Fibroblast of pulmonary artery (primary cell): ENCODE measurements at regions not wholly inside any gene's neighbourhood (a gene's known extent, or its start where the extent isn't known, plus 50 kb on each side); places are given as distances from the start of the nearest gene placed in this dataset.

Experiments used
- DNase-seq: peaks from one replicate; pipeline ENCODE4 v3.0.0-alpha.2; 2010; ENCODE audit warnings: low read depth
- H3K4me3 ChIP-seq: replicated peaks from 2 replicates; pipeline ENCODE4 v1.5.1; 2011; ENCODE audit warnings: low read depth, mild to moderate bottlenecking, control low read depth, low read length, moderate library complexity
- TF ChIP-seq, protein P1 (sequence below): IDR thresholded peaks from 2 replicates; pipeline ENCODE4 v1.5.1; 2011; ENCODE audit warnings: mild to moderate bottlenecking, control low read depth, low read length, inconsistent platforms; ENCODE audit errors: missing control alignments

DNA sequence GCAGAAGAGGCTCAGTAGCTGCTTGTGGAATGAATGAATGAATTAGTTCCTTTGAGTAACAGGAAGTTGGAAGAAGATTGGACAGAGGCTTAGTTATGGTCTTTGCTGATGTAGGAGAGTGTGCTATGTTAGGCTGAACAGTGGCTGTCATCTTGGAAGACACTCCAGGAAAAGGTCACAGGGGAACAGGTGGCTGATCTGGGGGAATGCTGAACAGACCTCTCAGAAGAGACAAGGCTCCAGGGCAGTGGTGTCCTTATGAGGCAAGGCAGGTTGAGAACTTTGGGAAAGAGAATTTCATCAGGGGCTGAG, 62.3 kb downstream of the UTRN start:
- DNase-seq = no peak
- H3K4me3 ChIP-seq = no peak overlapping the region
- TF ChIP-seq, protein P1, sequence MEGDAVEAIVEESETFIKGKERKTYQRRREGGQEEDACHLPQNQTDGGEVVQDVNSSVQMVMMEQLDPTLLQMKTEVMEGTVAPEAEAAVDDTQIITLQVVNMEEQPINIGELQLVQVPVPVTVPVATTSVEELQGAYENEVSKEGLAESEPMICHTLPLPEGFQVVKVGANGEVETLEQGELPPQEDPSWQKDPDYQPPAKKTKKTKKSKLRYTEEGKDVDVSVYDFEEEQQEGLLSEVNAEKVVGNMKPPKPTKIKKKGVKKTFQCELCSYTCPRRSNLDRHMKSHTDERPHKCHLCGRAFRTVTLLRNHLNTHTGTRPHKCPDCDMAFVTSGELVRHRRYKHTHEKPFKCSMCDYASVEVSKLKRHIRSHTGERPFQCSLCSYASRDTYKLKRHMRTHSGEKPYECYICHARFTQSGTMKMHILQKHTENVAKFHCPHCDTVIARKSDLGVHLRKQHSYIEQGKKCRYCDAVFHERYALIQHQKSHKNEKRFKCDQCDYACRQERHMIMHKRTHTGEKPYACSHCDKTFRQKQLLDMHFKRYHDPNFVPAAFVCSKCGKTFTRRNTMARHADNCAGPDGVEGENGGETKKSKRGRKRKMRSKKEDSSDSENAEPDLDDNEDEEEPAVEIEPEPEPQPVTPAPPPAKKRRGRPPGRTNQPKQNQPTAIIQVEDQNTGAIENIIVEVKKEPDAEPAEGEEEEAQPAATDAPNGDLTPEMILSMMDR = no peak

DNA sequence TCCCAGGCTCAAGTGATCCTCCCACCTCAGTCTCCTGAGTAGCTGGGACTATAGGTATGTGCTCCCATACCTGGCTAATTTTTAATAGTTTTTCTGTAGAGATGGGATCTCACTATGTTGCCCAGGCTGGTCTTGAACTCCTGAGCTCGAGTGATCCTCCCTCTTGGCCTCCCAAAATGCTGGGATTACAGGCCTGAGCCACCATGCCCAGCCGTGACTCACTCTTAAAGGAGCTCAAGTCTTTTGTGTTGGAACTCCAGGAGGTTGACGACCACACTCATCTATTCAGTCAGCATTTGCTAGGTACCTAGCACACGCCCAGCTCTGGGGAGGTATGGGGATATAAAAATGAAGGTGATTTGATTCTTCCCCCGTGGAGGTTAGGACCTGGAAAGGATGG, 62.8 kb downstream of the UTRN start:
- DNase-seq = no peak
- TF ChIP-seq, protein P1 = no peak
- H3K4me3 ChIP-seq = no peak overlapping the region

DNA sequence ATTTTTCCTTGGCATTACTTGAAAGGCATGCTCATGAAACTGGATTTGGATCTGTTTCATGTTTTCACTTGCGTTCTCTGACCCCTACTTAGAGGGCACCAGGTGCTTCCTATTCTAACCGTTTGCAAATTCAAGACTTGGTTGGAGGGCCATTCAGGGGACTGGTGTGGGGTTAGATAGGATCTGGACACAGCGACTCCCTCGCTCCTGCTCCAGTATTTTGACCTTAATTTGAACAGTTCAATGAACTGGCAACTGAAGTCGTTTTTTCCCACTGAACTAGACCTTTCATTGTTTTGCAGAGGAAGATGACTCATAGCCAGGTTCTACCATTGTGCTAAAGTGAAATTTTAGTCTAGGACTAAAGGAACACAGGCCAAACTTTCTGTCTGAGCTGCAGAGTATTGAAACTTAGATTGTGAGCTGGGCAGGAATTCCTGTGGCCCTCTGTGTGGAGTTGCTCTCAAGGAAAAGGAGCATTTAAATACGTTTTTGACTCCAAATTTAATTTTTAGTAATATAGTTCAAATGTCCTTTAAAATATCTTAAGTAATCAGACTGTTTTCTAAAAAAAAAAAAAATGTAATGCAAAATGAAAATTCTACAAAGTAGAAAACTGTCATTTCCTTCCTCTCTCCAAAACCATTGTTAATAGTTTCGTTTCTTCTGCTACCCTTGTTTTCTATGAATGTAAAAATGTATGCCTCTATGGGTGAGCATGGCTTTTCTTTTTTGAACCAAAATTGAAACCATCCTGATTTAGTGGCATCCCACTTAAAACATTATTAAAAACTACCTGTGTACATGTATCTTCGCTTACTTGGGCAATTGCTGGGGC, 64.8 kb downstream of the UTRN start:
- DNase-seq = peak; percentile 90
- TF ChIP-seq, protein P1 = no peak
- peak overlapping the region; percentile 36 for H3K4me3 ChIP-seq

DNA sequence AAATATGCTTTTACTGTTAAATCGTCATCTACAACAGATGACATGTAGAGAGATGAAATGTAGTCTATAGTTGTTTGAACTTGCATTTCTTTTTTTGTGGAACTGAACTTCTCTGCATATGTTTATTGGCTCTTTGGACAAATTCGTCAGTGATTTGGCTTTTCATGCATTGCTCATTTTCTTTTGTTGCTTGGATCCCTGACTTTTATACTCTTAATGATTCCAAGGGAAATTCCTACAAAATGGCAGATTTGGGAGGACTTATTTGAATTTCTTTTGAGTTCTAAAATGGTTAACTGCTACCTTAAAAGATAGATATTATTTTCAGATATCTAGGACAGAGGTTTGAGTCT, 65.4 kb downstream of the UTRN start:
- TF ChIP-seq, protein P1 = no peak
- H3K4me3 ChIP-seq = peak overlapping the region; percentile 36
- DNase-seq = no peak

DNA sequence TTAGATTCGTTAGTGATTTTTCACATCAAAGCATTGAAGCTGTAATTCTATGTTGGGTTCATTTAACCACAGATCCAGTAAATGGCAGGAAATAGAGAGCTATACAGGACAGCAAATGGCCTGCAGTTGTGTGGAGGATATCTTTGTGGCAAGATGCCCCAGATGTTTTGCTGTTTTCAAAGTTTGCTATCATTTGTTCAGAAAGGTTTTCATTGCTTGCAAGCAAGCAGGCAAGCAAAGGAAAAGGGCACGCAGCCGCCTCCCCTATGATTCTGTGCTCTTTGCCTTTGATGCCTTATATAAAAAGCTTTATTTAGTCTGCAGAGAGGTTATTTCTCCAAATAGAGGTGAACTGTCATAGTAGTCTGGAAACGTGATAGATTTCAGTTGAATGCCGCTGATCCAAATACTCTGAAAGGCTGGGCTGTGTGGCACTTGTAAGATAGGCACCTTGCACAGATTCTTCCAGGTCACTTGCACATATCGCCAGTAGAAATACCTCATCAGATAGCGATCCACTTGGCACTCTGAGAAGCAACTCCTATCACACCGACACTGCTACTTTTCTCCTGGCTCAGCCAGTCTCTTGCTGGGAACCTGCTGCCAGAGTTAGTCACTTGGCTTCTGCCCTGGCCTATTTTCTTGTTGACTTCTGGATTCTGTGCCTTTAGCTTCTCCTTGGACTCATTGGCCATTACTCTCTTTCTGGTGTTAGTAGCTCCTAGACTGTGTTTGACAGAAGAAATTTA, 66.4 kb downstream of the UTRN start:
- H3K4me3 ChIP-seq = no peak overlapping the region
- TF ChIP-seq, protein P1 = no peak
- no peak for DNase-seq

DNA sequence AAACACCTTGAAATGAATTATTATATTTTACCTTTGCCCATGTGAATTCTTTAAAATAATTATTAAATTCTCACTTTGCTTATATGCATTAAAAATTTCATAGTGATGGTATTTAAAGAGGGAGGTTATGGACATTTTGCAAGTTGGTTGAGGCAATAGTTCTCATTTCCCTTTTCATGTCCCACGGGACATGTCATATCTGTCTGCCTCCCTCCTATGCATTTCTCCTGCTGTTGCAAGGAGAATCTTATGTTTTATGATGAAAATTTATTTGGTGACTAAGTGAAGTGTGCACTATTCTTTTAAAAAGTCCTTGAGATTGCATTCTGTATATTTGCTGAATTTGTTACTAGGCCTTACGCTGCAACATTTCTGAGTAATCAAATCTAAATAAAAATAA, 67.2 kb downstream of the UTRN start:
- DNase-seq = peak; percentile 65
- TF ChIP-seq, protein P1 = no peak
- no peak overlapping the region for H3K4me3 ChIP-seq
